Glutamatergic neuron (in vitro differentiated cells): ENCODE measurements at regions not wholly inside any gene's neighbourhood (a gene's known extent, or its start where the extent isn't known, plus 50 kb on each side); places are given as distances from the start of the nearest gene placed in this dataset.
"Not testable (repeated sequence)": the region's sequence is repeated elsewhere in the genome, so short reads cannot be mapped to it uniquely, and the experiment has no call there.

ENCODE experiments used
- DNase-seq: peaks from one replicate; pipeline ENCODE4 v3.0.0; 2022
- H3K27ac Mint-ChIP-seq: one replicate; pipeline ENCODE4 v1.8.0; 2020; ENCODE audit warnings: mild to moderate bottlenecking, mixed read lengths, inconsistent platforms; ENCODE audit not compliant: unreplicated experiment
- H3K27me3 Mint-ChIP-seq: one replicate; pipeline ENCODE4 v1.8.0; 2020; ENCODE audit warnings: mild to moderate bottlenecking, moderate library complexity, mixed read lengths, inconsistent platforms; ENCODE audit not compliant: unreplicated experiment
- H3K36me3 Mint-ChIP-seq: one replicate; pipeline ENCODE4 v1.8.0; 2020; ENCODE audit warnings: mild to moderate bottlenecking, mixed read lengths, inconsistent platforms; ENCODE audit not compliant: unreplicated experiment
- H3K4me1 Mint-ChIP-seq: one replicate; pipeline ENCODE4 v1.8.0; 2020; ENCODE audit warnings: mild to moderate bottlenecking, low read depth, mixed read lengths, inconsistent platforms; ENCODE audit not compliant: unreplicated experiment
- H3K4me3 Mint-ChIP-seq: one replicate; pipeline ENCODE4 v1.8.0; 2020; ENCODE audit warnings: mild to moderate bottlenecking, mixed read lengths, inconsistent platforms; ENCODE audit not compliant: unreplicated experiment
- H3K9me3 Mint-ChIP-seq: one replicate; pipeline ENCODE4 v1.8.0; 2020; ENCODE audit warnings: mild to moderate bottlenecking, moderate library complexity, mixed read lengths, inconsistent platforms; ENCODE audit not compliant: unreplicated experiment
- CTCF ChIP-seq: fragments of 200-600 bp; sonication (generic); IDR thresholded peaks from one replicate; pipeline ENCODE4 v1.5.0; 2021; ENCODE audit not compliant: partially characterized antibody, unreplicated experiment

GRCh38 chr16:62280506-62280905, 244.3 kb upstream of the CDH8 start:
- TF ChIP-seq CTCF: no peak

GRCh38 chr16:62277942-62278341, 241.7 kb upstream of the CDH8 start:
- no peak for TF ChIP-seq CTCF
- no peak overlapping the region for H3K4me3 Mint-ChIP-seq
- peaks cover 4% of the 10 kb centered on the region for H3K4me1 Mint-ChIP-seq
- no peaks in the 10 kb centered on the region for H3K9me3 Mint-ChIP-seq
- DNase-seq: no peak
- no peak overlapping the region for H3K27ac Mint-ChIP-seq
- H3K27me3 Mint-ChIP-seq: no peaks in the 10 kb centered on the region
- H3K36me3 Mint-ChIP-seq: no peaks in the 10 kb centered on the region

More at GRCh38 chr16:62280506-62280905, 244.3 kb upstream of the CDH8 start:
- no peak for DNase-seq
- Mint-ChIP-seq H3K9me3 (no peaks in the 10 kb centered on the region), H3K4me1 (no peaks in the 10 kb centered on the region), H3K36me3 (no peaks in the 10 kb centered on the region), H3K4me3 (no peak overlapping the region), H3K27ac (no peak overlapping the region), H3K27me3 (no peaks in the 10 kb centered on the region)

GRCh38 chr16:62276637-62277036, 240.4 kb upstream of the CDH8 start:
- no peak for TF ChIP-seq CTCF
- DNase-seq: no peak
- Mint-ChIP-seq H3K4me1 (peaks cover 9% of the 10 kb centered on the region), H3K27me3 (no peaks in the 10 kb centered on the region), H3K9me3 (no peaks in the 10 kb centered on the region), H3K27ac (no peak overlapping the region), H3K36me3 (no peaks in the 10 kb centered on the region), H3K4me3 (no peak overlapping the region)

DNA sequence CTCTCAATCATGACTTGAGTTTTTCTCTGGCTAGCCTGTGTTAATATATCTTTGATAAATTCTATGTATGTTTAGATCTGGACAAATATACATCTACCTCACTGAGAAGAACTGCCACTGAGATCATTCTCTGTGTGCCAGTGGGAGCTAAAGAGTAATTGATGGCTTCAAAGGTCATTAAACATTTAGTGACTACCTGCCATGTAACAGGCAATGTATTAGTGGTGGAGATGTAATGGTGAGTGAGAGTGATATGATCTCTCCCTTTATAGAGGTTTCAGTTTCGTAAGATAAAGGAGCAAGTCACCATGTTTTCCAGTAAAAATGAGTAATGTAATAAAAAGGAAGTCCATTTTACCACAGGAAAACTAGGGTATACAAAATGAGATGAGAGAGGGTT, 235.8 kb upstream of the CDH8 start:
- Mint-ChIP-seq H3K9me3 (no peaks in the 10 kb centered on the region), H3K4me1 (peaks cover 10% of the 10 kb centered on the region), H3K27ac (peak overlapping the region; percentile 78), H3K4me3 (peak overlapping the region; percentile 40), H3K36me3 (no peaks in the 10 kb centered on the region), H3K27me3 (no peaks in the 10 kb centered on the region)
- TF ChIP-seq CTCF: no peak
- DNase-seq: no peak

DNA sequence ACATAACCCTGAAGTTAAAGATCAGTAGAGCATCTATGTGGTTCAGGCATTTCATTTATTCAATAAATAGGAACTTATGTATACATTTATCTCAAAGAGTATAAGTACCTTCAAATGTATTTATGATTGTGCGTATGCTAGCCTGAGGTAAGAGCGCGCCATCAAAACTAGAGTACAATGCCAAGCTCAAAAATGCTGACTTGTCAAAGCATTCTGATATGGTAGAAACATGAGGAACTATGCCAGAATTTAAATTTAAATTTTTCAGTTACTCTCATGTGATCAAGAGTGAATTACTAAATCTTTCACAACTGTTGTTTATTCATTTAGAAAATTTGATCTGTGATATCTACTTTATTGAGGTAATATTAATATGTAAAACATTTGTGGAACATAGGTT, 225.5 kb upstream of the CDH8 start:
- Mint-ChIP-seq H3K9me3 (no peaks in the 10 kb centered on the region), H3K27ac (no peak overlapping the region), H3K27me3 (no peaks in the 10 kb centered on the region), H3K4me1 (peaks cover 1% of the 10 kb centered on the region), H3K36me3 (no peaks in the 10 kb centered on the region), H3K4me3 (no peak overlapping the region)
- TF ChIP-seq CTCF: no peak
- no peak for DNase-seq

GRCh38 chr16:62258931-62259435, 222.7 kb upstream of the CDH8 start:
- H3K27me3 Mint-ChIP-seq, H3K9me3 Mint-ChIP-seq, DNase-seq, H3K36me3 Mint-ChIP-seq, H3K27ac Mint-ChIP-seq, H3K4me3 Mint-ChIP-seq: not testable (repeated sequence)
- H3K4me1 Mint-ChIP-seq: peaks cover 15% of the 10 kb centered on the region
